PC-9 (cell line): ENCODE measurements at regions not wholly inside any gene's neighbourhood (a gene's known extent, or its start where the extent isn't known, plus 50 kb on each side); places are given as distances from the start of the nearest gene placed in this dataset.

Experiments
- BruUV-seq: library from RNA; stranded (reverse); fragments of 400-500 nt; replicated peaks from 2 replicates; lab custom pipeline; 2021; lab: Mats Ljungman, UMichigan
- CTCF ChIA-PET: fragments of 300-600 bp; sonication (Branson Sonifier 250); formaldehyde crosslinking; loops from one replicate; lab custom pipeline; 2022; ENCODE audit warnings: antibody characterized with exemption; lab: Charles Lee
- POLR2A ChIA-PET: fragments of 300-600 bp; sonication (Branson Sonifier 250); formaldehyde crosslinking; loops from one replicate; lab custom pipeline; 2022; ENCODE audit warnings: antibody characterized with exemption; ENCODE audit not compliant: unreplicated experiment; lab: Charles Lee
- DNase-seq, 2 experiments: peaks; one replicate each; pipeline versions ENCODE4 v3.0.0 to v3.0.0-alpha.2; 2015 to 2022; ENCODE audit warnings: mixed read lengths in 1 of 2
- H2AFZ ChIP-seq: fragments of 200-600 bp; sonication (generic); 2 replicates; pipeline ENCODE4 v1.8.1; 2017; ENCODE audit warnings: antibody characterized with exemption
- H3F3A ChIP-seq: fragments of 200-600 bp; sonication (generic); 2 replicates; pipeline ENCODE4 v1.8.1; 2017; ENCODE audit warnings: antibody characterized with exemption, mild to moderate bottlenecking, low read depth; ENCODE audit not compliant: insufficient read depth
- H3K27ac ChIP-seq: fragments of 200-600 bp; sonication (generic); 2 replicates; pipeline ENCODE4 v1.6.1; 2016; ENCODE audit warnings: mixed run types
- H3K27me3 ChIP-seq: fragments of 200-600 bp; sonication (generic); 2 replicates; pipeline ENCODE4 v1.6.1; 2016; ENCODE audit warnings: low read depth, mixed run types; ENCODE audit not compliant: insufficient read depth
- H3K36me3 ChIP-seq: fragments of 200-600 bp; sonication (generic); 2 replicates; pipeline ENCODE4 v1.6.1; 2016; ENCODE audit warnings: low read depth, mixed run types
- H3K4me1 ChIP-seq: fragments of 200-600 bp; sonication (generic); replicated peaks from 2 replicates; pipeline ENCODE4 v1.6.1; 2016; ENCODE audit warnings: mixed run types; ENCODE audit not compliant: insufficient read depth
- H3K4me2 ChIP-seq: fragments of 200-600 bp; sonication (generic); 2 replicates; pipeline ENCODE4 v1.6.1; 2017; ENCODE audit warnings: mixed run types
- H3K4me3 ChIP-seq: fragments of 200-600 bp; sonication (generic); 2 replicates; pipeline ENCODE4 v1.6.1; 2016; ENCODE audit warnings: mixed run types
- H3K79me2 ChIP-seq: fragments of 200-600 bp; sonication (generic); 2 replicates; pipeline ENCODE4 v1.6.1; 2017; ENCODE audit warnings: low read depth, mixed run types
- H3K9me2 ChIP-seq: fragments of 200-600 bp; sonication (generic); 2 replicates; pipeline ENCODE4 v1.8.1; 2017; ENCODE audit warnings: mild to moderate bottlenecking; ENCODE audit not compliant: insufficient read depth
- H3K9me3 ChIP-seq: fragments of 200-600 bp; sonication (generic); 2 replicates; pipeline ENCODE4 v1.8.1; 2016; ENCODE audit warnings: low read depth; ENCODE audit not compliant: insufficient read depth
- H4K20me1 ChIP-seq: fragments of 200-600 bp; sonication (generic); 2 replicates; pipeline ENCODE4 v1.8.1; 2017; ENCODE audit not compliant: insufficient read depth
- CTCF ChIP-seq: fragments of 200-600 bp; sonication (generic); conservative IDR thresholded peaks from 2 replicates; pipeline ENCODE4 v1.6.1; 2017; ENCODE audit warnings: mixed run types, antibody characterized with exemption, mild to moderate bottlenecking, moderate library complexity
- EZH2 ChIP-seq: fragments of 200-600 bp; sonication (generic); IDR thresholded peaks from 2 replicates; pipeline ENCODE4 v1.8.0; 2017; ENCODE audit warnings: antibody characterized with exemption, low read depth
- intact Hi-C: fragments of 100-400 bp; cut with micrococcal nuclease; formaldehyde crosslinking; loops from one replicate; pipeline ENCODE4 v1.10.0; 2022; ENCODE audit not compliant: unreplicated experiment

DNA sequence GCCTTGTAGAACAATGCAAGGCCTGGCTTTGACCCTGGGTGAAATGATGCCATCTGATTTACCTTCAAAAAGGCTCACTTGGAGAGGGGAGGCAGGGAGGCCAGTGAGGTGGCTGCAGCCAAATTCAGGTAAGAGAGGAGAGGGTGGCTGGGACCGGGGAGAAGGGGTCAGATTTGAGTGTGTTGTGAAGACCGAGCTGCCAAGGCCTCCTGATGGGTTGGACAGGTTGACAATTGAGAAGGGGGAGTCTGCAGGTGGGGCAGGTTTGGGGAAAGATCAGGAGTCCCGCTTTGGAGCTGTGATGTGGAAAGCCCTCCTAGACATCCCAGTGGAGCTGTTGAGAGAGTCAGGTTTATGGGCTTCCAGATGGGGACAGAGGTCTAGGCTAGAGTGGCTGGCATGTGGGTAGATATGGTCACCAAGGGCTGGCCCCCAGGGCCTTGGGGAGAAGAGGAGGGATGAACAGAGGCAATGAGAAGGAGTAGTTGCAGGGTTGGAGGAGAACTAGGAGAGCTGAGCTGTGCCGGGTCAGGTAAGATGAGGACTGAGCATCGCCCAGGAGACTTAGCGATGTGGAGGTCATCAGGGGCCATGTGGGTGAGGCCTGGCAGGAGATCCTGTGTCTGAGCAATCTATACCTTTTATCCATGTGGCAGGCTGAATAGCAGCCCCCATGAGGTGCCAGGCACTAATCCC, 70.5 kb upstream of the TOX2 start:
- Histone ChIP-seq H3K79me2 (no peaks in the 10 kb centered on the region), H4K20me1 (no peaks in the 10 kb centered on the region), H3K4me3 (no peak overlapping the region), H3K27ac (peak overlapping the region; percentile 88), H3K4me2 (peak overlapping the region; percentile 41), H3K36me3 (no peaks in the 10 kb centered on the region), H3K4me1 (peaks cover 63% of the 10 kb centered on the region), H3F3A (peaks cover 57% of the 10 kb centered on the region), H3K27me3 (no peaks in the 10 kb centered on the region), H2AFZ (no peak overlapping the region), H3K9me3 (no peaks in the 10 kb centered on the region), H3K9me2 (no peaks in the 10 kb centered on the region)
- CTCF ChIA-PET: interaction anchor here (1.0 to 1.4 kb wide), 2 partner anchors 67 to 237 kb away, joined by 4 to 8 read pairs; no protein-coding TSS in a partner anchor
- intact Hi-C loops: loop anchor here (1.0 to 10.0 kb wide), 4 partner anchors 61 to 236 kb away; no protein-coding TSS in a partner anchor
- POLR2A ChIA-PET: interaction anchor here (0.5 to 1.0 kb wide), 5 partner anchors 93 to 333 kb away, joined by 3 to 18 read pairs (median 8); no protein-coding TSS in a partner anchor
- no peak for DNase-seq
- TF ChIP-seq EZH2 (no peak), CTCF (no peak)
- BruUV-seq: no TSS peak

- no peak overlapping the region for H2AFZ ChIP-seq
- H4K20me1 ChIP-seq: no peaks in the 10 kb centered on the region
- peak overlapping the region; percentile 41 for H3K4me2 ChIP-seq
- H3K9me3 ChIP-seq: no peaks in the 10 kb centered on the region
- DNase-seq: peak; percentile 32 to 89
- peaks cover 57% of the 10 kb centered on the region for H3K4me1 ChIP-seq
- POLR2A ChIA-PET: interaction anchor here (0.6 to 1.0 kb wide), 3 partner anchors 44 to 97 kb away, joined by 7 to 18 read pairs (median 8); no protein-coding TSS in a partner anchor
- H3K36me3 ChIP-seq: no peaks in the 10 kb centered on the region
- BruUV-seq: no TSS peak
- H3F3A ChIP-seq: peaks cover 54% of the 10 kb centered on the region
- no peak for TF ChIP-seq EZH2
- no peak for TF ChIP-seq CTCF
- H3K27me3 ChIP-seq: no peaks in the 10 kb centered on the region
- H3K9me2 ChIP-seq: no peaks in the 10 kb centered on the region
- no peak overlapping the region for H3K4me3 ChIP-seq
- no peaks in the 10 kb centered on the region for H3K79me2 ChIP-seq
- H3K27ac ChIP-seq: peak overlapping the region; percentile 88
- intact Hi-C loops: loop anchor here (10.0 kb wide), 1 partner anchor 171 kb away; no protein-coding TSS in a partner anchor
- CTCF ChIA-PET: interaction anchor here (0.5 to 2.0 kb wide), 5 partner anchors 92 to 152 kb away, joined by 3 to 6 read pairs (median 3); no protein-coding TSS in a partner anchor
Measured at GRCh38 chr20:43843096-43843964, 71.3 kb upstream of the TOX2 start.
